Stomach (tissue), 4 donors: ENCODE measurements at regions not wholly inside any gene's neighbourhood (a gene's known extent, or its start where the extent isn't known, plus 50 kb on each side); places are given as distances from the start of the nearest gene placed in this dataset.

Experiments used
- EP300 ChIP-seq: sonication (generic); formaldehyde crosslinking; IDR thresholded peaks from one replicate; pipeline ENCODE4 v1.6.1; 2017; ENCODE audit warnings: antibody characterized with exemption
- POLR2A ChIP-seq, 4 donors: fragments of 450-650 bp; IDR thresholded peaks; one replicate each; pipeline ENCODE4 v1.6.1; 2016; ENCODE audit warnings: antibody characterized with exemption in 4 of 4, control low read depth in 2 of 4, mild to moderate bottlenecking in 1 of 4, moderate library complexity in 1 of 4
- POLR2AphosphoS5 ChIP-seq, 3 donors: sonication (generic); formaldehyde crosslinking; IDR thresholded peaks; one replicate each; pipeline ENCODE4 v1.6.1; 2016; ENCODE audit warnings: antibody characterized with exemption in 3 of 3
- TF ChIP-seq, protein P1 (sequence below), 7 experiments: fragments of 450-650 bp in 4 of 7; fragments of 200-600 bp in 3 of 7; sonication (generic) in 3 of 7; IDR thresholded peaks; one replicate each; pipeline ENCODE4 v1.5.1; 2016 to 2019; ENCODE audit warnings: antibody characterized with exemption in 7 of 7, control low read depth in 2 of 7, mild to moderate bottlenecking in 1 of 7

- TF ChIP-seq, protein P1, sequence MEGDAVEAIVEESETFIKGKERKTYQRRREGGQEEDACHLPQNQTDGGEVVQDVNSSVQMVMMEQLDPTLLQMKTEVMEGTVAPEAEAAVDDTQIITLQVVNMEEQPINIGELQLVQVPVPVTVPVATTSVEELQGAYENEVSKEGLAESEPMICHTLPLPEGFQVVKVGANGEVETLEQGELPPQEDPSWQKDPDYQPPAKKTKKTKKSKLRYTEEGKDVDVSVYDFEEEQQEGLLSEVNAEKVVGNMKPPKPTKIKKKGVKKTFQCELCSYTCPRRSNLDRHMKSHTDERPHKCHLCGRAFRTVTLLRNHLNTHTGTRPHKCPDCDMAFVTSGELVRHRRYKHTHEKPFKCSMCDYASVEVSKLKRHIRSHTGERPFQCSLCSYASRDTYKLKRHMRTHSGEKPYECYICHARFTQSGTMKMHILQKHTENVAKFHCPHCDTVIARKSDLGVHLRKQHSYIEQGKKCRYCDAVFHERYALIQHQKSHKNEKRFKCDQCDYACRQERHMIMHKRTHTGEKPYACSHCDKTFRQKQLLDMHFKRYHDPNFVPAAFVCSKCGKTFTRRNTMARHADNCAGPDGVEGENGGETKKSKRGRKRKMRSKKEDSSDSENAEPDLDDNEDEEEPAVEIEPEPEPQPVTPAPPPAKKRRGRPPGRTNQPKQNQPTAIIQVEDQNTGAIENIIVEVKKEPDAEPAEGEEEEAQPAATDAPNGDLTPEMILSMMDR (IDR thresholded peaks at IDR 0.05) = no peak
- no peak for TF ChIP-seq EP300
- no peak for TF ChIP-seq POLR2A (IDR thresholded peaks at IDR 0.05)
- no peak for TF ChIP-seq POLR2AphosphoS5 (IDR thresholded peaks at IDR 0.05)
Measured at GRCh38 chr14:29273513-29273912, 506.9 kb downstream of the FOXG1 start.
